GM18907 (cell line): ENCODE measurements at regions not wholly inside any gene's neighbourhood (a gene's known extent, or its start where the extent isn't known, plus 50 kb on each side); places are given as distances from the start of the nearest gene placed in this dataset.

Experiments
- ATAC-seq: cut with Tn5 transposase; IDR thresholded peaks from one replicate; pipeline ENCODE4 v1.9.1; 2021; ENCODE audit warnings: mild to moderate bottlenecking, moderate library complexity; ENCODE audit not compliant: unreplicated experiment

DNA sequence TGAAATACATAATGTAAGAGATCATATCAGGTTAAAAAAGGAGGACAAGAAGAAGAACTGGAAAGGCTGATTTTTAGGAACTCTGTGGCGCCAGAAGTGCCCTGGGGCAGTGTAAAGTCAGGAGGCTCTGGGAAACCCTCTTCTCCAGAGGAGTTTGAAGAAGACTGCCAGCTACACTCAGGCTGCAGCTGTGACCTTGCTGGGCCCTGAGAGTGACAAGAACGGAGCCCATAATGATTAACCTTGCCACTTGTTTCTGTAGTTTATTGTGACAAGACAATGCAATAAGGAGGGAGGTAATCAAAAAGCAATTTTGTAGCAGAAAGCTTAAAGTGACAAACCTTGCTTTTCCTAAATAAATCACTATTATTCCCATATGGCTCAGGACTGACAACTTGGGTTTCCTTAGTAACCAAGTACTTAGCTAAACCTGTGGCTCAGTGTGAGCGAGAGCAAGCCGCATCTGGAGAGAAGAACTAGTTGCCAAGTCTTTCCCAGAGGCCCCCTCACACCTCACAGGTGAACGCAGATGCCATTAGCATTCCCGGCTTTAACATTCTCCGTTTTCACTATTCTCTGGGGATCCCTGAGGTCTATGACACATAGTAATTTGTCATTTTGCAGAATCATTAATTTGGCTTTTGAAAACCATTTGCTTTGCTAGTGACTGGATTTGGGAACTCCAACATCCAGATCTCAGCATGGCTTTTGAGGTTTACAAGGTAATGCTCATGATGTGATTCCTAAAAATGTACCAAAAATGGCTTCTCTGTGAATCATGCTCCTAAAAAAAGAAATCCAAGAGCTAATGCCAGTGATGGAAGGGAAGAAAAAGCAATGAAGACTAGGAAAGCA lies 115.9 kb downstream of the OMA1 start:
- no peak for ATAC-seq

DNA sequence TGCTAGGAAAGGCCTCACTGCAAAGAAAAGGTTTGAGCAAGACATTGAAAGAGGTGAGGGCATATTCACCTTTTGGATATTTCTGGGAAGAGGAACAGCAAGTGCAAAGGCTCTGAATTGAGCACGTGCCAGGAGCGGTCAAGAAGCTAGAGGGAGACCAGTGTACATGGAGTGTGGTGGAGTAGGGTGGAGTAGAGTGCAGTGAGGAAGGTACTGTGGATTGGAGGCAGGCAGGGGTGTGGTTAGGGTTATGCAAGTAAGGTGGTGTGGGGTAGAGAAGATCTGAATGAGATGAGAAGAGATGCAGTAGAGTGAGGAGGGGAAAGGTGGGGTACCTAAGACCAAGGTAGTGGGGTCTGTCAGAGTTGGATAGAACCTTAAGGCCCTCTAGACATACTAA lies 119.6 kb downstream of the OMA1 start:
- ATAC-seq = no peak

DNA sequence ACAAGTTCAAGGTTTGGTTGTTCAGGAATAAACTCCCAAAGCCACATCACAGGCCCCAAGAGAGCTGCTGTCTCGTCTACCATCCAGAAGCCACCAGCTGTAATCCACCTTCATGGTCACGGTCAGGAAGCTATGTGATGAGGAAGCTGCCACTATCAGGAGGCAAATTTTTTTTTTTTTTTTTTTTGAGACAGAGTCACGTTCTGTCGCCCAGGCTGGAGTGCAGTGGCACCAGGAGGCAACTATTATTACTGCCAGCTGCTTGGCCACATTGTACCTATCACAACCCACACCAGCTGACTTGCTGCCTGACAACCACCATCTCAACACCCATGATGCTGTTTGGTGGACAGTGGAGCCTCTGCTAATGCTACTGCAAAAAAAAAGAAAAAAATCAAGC lies 124.1 kb downstream of the OMA1 start:
- ATAC-seq = no peak

DNA sequence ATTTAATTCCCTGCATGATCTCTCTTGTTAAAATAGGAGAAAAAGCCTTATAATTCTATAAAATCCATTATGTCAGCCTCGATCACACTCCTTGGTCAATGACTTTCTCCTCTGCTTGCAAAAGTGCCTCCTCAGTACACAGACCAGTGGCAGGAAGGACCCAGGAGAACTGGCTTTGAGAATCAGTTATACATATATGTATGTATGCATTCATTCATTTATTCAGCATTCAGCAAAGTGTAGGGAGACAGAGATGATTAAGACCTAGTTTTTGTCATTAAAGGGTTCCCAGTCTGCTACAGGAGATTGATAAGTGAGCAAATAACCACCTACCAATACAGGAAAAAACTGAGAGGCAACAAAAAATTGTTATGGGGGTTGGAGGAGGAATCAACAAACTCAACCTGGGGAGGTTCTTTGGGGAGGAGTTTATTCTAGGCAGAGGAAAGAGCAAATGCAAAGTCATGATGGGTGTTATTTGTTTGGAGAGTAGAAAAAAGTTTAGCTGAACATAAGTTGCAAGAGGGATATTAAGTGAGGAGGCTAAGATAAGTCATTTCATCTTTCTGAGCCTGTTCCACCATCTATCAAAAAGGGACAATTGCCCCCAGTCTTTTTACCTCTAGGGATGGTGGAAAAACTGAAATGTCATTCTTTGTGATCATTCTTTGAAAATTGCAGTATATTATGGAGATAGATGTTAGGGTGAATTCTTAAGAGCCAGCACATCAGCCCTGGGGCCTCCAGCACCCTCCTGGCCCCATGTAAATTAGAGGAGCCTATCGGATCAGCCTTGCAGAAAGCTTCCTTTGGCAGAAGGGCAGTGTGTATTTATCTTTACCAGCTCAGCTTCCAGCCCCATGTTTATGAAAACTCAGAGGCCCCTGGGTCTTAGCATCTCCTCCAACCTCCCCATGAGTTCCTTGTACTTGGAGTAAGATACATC lies 128.0 kb downstream of the OMA1 start:
- ATAC-seq = no peak

DNA sequence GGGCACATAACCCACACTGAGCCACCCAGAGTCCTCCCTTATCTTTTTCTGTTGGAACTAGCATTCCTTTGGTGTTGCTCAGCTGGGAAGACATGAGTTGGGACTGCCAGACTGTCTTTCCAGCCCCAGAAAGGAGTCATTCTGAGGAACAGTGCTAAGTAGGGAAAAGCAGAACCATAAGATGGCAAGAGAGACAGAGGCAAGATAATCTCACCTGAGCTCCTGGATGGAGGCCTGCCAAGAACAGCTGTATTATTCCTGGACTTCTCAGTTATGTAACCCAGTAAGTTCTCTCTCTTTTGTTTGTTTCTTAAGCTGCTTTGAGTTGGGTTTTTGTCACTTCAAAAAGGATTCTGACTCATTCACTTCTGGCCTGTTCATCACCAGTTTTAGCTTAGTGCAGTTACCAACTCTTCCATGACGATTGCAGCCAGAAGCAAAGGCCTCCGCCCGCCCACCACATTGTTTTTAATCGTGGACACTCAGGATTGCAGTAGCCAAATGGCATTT lies 134.4 kb downstream of the OMA1 start:
- no peak for ATAC-seq

DNA sequence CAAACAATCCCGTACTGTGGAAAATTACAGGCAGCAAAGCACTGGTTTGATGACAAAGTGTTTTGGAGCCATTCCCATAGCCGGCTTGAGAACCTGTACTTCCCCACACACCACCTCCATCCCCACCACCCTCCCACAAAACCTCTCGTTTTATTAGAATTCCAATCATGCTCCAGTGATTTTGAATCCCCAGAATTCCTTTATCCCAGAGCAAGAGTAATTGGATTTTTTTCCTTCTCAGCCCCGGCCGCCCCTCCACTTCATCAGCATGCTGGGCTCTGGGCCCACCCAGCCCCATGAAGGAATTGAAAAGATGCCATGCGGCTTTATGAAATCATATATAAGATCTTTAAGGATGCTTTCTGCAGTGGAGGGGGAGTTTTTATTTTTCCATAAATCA lies 136.6 kb downstream of the OMA1 start:
- no peak for ATAC-seq

DNA sequence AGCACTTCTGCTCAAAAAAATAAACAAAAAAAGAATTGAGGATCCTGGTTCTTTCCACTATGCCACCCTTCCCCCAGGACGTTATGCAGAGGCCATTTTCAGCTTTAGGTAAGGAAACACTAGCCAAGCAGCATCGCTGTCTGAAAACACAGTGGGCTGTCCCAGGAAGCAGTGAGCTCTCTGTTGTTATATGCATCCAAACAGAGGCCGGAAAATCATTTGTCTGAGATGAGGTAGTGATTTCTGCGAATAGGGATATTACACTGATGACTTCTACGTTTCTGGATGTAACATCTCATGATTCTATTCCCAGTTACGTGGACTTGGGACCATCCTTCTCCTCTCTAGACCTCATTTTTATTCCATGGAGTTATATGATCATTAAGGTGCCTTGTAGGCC lies 137.2 kb downstream of the OMA1 start:
- no peak for ATAC-seq

DNA sequence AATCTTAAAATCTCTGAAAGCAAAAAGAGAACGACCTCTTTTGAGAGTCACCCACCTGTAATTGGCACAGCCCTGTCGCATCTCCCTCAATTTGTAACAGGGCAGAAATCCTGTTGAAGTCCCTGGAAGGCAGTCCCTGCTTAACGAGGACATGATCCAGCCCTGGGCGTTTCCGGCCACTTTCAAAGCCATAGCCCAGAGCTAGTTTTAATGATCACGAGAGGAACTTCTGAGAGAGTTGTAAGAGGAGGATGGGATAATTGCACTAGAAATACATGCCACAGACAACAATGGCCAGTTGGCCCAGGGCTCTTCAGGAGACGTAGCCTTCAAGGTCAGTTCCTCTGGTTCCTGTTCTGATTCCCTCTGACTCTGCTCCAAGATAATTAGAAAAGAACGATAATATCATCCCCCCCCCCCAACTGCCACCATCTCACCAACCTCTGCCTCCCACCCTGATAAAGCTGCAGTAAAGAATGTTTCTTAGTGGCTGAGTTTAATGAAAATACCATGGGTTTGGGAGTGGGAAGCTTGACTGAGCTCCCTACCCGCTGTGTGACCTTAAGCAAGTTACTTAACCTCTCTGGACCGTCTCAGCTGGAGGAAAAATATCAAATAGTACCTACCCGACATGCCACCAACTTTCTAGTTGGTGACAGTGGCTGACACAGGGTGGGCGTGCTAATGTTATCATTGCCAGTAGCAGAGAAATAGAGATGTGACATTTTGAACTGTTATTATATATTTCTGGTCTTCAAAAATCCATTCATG lies 140.0 kb downstream of the OMA1 start:
- ATAC-seq = no peak

DNA sequence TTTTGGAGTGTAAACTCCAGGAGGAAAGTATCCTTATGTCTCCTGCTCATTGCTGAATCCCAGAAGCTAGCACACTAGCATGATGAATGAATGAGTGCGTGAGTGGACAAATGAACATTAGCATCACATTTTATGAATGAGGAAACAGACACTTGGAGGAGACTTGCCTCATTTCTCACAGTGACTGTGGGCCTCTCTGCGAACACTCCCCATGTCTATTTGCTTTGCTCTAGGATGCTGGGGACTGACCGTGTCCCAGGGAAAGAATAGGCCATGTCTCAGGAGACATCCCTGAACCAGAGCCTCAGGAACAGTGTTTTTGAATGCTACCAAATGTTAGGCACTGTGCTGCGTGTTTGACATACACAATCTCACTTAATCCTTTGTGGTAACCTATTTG lies 140.9 kb downstream of the OMA1 start:
- ATAC-seq = no peak

DNA sequence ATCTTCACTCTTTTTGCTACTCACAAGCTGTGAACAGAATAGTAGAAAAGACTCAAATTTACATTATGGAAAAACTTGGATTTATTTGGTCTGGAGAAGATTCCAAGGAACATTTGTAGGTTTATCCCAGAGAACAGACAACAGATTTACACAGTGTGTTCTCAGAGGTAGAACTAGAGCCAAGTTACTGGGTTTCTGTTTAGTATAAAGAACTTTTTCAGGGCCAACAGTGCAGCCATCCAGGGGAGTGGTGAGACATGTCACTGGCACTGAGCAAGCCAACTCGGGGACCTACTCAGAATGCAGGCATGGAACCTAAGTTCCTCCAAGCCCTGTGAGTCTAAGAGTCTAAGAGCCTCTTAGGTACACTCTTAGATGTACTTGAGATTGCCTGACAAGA lies 142.6 kb downstream of the OMA1 start:
- ATAC-seq = no peak

DNA sequence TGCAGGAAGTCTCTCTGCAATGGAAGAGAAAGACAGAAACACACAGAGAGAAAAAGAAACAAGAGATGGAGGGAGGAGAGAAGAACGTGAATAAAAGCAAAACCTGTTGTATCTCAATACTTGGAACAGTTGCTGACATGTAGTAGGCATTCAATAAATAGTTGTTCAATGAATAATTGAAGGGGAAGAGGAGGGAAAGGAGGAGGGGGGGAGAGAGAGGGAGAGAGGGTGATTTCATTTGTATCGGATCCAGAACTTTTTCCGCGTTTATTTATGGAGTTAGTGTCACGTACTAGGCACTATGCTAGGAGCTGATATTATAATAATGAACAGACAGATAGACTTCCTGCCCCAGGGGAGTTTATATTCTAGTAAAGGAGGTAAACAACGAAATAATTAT lies 144.1 kb downstream of the OMA1 start:
- no peak for ATAC-seq

DNA sequence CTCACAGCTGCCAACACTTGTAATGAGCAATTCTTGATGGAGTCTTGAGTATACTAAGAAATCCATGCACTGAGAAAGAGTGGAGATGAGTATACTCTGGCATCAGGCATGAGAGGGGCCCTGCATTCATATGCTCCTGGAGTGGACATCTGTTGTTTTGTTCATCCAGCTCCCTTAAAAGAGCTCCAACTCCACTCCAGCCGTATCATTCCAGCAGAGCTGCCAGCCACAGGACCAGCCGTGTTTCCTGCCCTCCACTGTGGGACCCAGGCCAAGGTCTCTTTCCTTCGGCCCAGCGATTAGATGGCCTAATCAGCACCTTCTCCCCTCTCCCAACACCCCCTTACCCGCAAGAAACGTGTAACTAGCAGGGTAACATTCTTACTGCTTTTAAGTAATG lies 144.5 kb downstream of the OMA1 start:
- no peak for ATAC-seq

DNA sequence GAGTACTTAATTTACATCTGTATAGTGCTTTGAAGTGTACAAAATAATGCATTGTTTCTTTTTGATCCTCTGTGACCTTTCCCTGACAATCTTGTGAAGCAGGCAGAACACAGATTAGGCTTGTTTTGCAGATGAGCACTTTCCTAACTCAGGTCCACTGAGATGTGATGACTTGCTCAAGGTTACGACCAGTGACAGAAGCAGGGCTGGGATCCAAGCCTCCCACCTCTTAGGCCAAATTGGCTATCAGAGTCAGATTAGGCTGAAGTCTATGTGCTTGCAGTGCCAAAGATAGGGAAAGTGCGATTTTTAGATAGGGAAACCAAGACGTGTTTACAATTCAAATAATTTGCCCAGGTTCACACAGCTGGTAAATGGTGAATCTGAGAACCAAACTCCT lies 147.3 kb downstream of the OMA1 start:
- no peak for ATAC-seq

DNA sequence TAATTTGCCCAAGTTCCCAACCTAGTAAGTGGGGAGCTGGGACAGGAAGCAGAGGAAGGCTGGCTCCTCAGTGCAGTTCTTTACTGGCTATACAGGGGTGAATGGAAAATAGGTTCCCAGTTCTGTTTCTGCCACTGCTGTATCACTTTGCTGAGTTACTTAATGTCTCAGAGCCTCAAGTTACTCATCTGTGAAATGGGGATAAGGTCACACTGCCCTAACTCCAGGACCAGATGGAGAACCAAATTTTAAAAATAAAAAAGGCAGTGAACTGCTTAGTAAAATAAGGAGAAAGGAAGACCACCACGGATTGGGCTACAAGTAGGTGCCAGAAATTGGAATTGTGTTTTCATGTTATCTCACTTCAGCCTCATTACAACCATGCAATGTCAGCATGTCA lies 147.8 kb downstream of the OMA1 start:
- no peak for ATAC-seq

DNA sequence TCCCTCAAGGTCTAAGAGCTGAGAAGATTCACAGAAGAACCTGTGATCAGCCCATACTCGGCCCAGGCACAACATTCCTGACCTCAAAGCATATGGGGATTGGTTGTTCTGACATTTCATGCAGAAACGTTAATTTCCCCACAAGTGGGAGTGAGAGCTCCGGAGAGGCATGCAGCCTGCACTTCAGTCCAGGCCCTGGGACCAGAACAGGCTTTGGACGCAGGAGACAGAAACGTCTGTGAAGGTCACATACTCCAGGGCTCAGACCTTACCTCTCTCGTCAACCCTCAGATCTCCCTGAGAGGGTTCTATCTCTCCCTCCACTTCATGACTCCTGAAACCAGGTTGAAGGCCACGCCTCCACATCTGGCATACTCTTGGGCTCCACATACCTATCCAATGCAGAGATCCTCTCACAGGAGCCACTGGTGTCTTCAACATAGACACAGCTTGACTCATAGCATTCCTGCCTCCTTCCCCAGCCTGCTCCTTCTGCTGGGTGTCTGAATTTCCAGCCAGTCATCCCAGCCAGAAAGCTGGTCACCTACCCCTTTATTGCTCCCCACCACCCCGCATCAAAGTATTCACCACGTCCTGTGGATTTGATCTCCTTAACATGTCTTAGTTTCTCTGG lies 149.2 kb downstream of the OMA1 start:
- no peak for ATAC-seq

DNA sequence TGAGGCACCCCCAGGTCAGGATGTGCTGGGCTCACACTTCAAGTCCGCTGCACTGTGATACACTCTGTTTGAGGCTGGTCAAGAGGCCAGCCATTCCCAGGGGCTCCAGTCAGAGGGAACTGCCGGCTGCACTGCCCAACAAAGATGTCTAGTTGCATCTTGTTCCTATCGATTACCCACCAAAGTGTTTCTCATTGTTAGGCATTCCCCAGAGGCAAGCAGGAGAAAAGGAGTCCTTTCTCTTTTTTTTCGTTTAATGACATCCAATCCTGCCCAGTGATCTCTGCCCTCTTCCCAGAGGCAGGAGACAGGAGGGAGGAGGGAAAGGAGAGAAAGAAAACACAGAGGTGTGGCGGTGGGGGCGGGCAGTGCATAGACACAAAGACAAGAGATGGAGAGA lies 150.4 kb downstream of the OMA1 start:
- no peak for ATAC-seq

DNA sequence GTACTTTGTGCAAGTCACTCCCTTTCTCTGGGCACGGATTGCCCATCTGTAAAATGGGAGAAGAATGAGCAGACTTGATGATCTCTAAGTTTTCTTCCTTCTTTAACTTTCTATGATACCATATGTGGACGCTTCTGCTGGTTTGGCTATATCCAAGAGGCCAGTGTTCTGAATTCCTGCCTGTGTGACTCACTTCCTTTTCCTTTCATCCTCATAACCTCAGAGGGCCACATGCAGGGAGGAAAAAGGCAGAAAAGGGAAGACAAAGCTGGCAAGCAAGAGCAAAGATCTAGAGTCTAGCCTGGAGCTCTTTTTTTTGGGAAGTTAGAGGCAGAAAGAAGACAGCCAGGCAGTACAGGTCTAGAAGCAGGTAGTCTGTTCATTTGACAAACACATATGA lies 151.2 kb downstream of the OMA1 start:
- ATAC-seq = no peak

DNA sequence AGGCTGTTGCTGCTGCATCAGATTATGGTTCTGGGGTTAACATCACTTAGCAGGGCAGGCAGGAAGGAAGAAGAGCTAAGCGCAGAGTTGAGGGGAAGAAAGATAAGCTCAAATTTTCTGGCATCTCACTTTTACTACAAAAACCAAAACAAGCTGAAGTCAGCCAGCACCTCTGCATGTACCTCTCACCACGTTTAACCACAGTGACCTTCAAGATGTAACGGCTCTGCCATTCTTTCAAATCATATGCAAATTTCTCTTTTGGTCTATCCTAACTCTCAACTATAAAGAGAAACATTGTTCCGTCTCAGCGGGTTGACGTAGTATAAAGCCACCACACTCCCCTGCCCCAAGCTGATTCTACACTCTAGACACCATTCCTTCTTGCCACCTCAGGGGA lies 154.4 kb downstream of the OMA1 start:
- ATAC-seq = no peak

DNA sequence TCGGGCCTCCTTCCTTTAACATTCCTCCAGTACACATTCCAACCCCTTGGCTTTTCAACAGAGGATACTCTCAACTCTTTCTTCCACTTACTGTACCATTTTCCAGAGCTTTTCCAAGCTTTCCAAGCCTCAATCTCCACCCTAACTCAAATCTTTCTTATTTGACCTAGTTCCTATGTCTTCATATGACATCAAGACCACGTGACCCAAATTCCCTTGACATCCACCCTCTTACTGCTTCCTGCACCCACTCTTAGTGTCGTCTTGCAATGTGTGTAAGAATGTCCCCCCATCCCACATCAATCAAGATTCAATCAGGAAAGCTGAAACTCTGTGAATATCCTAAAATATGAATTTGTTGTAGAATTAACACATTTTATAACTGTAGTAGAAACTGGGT lies 155.0 kb downstream of the OMA1 start:
- ATAC-seq = no peak

DNA sequence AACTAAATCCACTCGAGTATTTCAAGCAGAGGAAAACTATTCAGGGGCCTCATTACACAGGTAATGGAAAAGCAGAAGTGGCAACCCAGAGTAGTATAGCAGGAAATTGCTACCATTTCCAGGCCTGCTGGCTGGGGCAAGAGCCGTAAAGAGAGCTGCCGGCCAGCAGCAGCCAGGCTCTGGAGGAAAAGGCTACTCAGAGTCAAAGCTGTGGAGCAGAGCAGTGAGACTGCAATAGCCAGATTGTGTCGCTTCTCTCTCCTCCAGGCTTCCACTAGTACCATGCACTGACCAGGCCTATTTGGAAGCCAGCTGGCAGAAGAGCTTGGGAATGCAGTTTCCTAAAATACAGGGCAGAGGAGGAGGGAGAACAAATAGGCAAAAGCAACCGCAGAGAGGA lies 155.5 kb downstream of the OMA1 start:
- no peak for ATAC-seq

DNA sequence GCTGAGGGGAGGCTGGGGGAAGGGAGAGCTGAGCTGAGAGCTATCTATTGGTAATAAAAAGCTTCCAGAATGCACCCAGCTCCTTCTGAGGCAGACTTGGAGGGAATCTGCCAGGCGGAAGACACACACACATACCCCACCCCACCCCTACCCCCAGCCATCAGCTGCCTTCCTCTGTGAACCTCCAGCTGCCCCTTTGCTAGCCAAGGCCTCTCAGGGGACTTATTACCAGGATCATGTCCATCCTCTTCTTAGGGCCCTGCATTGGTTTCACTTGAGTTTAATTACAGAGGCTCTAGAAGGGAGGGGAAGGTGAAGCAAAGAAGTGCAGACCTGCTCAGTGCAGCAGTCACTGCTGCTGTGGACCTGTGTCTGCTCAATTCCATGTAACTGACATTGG lies 156.4 kb downstream of the OMA1 start:
- ATAC-seq = no peak
